KMS-11 (cell line): ENCODE measurements at regions not wholly inside any gene's neighbourhood (a gene's known extent, or its start where the extent isn't known, plus 50 kb on each side); places are given as distances from the start of the nearest gene placed in this dataset.

Source experiments
- H2AFZ ChIP-seq: fragments of 200-600 bp; sonication (generic); 2 replicates; pipeline ENCODE4 v1.6.1; 2016; ENCODE audit warnings: antibody characterized with exemption, mixed run types, low read depth
- H3K27ac ChIP-seq: fragments of 200-600 bp; sonication (generic); 2 replicates; pipeline ENCODE4 v1.6.1; 2016; ENCODE audit warnings: mild to moderate bottlenecking, mixed run types
- H3K27me3 ChIP-seq: fragments of 200-600 bp; sonication (generic); 2 replicates; pipeline ENCODE4 v1.6.1; 2017; ENCODE audit warnings: mild to moderate bottlenecking, low read depth, mixed run types, moderate library complexity; ENCODE audit not compliant: insufficient read depth
- H3K36me3 ChIP-seq: fragments of 200-600 bp; sonication (generic); 2 replicates; pipeline ENCODE4 v1.6.1; 2017; ENCODE audit warnings: mild to moderate bottlenecking, mixed run types; ENCODE audit not compliant: insufficient read depth
- H3K4me1 ChIP-seq: fragments of 200-600 bp; sonication (generic); 2 replicates; pipeline ENCODE4 v1.6.1; 2016; ENCODE audit warnings: mild to moderate bottlenecking, low read depth, mixed run types; ENCODE audit not compliant: poor library complexity, severe bottlenecking
- H3K4me2 ChIP-seq: fragments of 200-600 bp; sonication (generic); 2 replicates; pipeline ENCODE4 v1.7.0; 2016; ENCODE audit warnings: mild to moderate bottlenecking, mixed run types
- H3K4me3 ChIP-seq: fragments of 200-600 bp; sonication (generic); IDR thresholded peaks from 2 replicates; pipeline ENCODE4 v1.6.1; 2017; ENCODE audit warnings: low read depth, low read length, mixed read lengths; ENCODE audit not compliant: insufficient read depth
- H3K79me2 ChIP-seq: fragments of 200-600 bp; sonication (generic); 2 replicates; pipeline ENCODE4 v1.6.1; 2016; ENCODE audit warnings: low read depth, mixed run types; ENCODE audit not compliant: insufficient read depth
- H3K9ac ChIP-seq: fragments of 200-600 bp; sonication (generic); 2 replicates; pipeline ENCODE4 v1.6.1; 2016; ENCODE audit warnings: mild to moderate bottlenecking, mixed run types
- H4K20me1 ChIP-seq: fragments of 200-600 bp; sonication (generic); 2 replicates; pipeline ENCODE4 v1.6.1; 2016; ENCODE audit warnings: mild to moderate bottlenecking, mixed run types; ENCODE audit not compliant: insufficient read depth
- CTCF ChIP-seq: fragments of 200-600 bp; sonication (generic); conservative IDR thresholded peaks from 2 replicates; pipeline ENCODE4 v1.6.1; 2017; ENCODE audit warnings: low read depth, mild to moderate bottlenecking, antibody characterized with exemption, low read length, moderate library complexity, mixed read lengths

- TF ChIP-seq CTCF = no peak
- no peak overlapping the region for H3K4me2 ChIP-seq
- no peak overlapping the region for H3K9ac ChIP-seq
- H3K4me3 ChIP-seq = no peak overlapping the region
- H3K79me2 ChIP-seq = no peaks in the 10 kb centered on the region
- no peaks in the 10 kb centered on the region for H4K20me1 ChIP-seq
- H3K4me1 ChIP-seq = no peaks in the 10 kb centered on the region
- H3K36me3 ChIP-seq = no peaks in the 10 kb centered on the region
- H3K27ac ChIP-seq = no peak overlapping the region
- H2AFZ ChIP-seq = no peak overlapping the region
- H3K27me3 ChIP-seq = no peaks in the 10 kb centered on the region
Observed at GRCh38 chr9:2319421-2319820, 302.2 kb upstream of the VLDLR start.

- TF ChIP-seq CTCF = no peak
- Histone ChIP-seq H4K20me1 (no peaks in the 10 kb centered on the region), H3K79me2 (no peaks in the 10 kb centered on the region), H3K27ac (no peak overlapping the region), H3K27me3 (no peaks in the 10 kb centered on the region), H3K4me1 (no peaks in the 10 kb centered on the region), H2AFZ (no peak overlapping the region), H3K36me3 (no peaks in the 10 kb centered on the region), H3K4me3 (no peak overlapping the region), H3K9ac (no peak overlapping the region), H3K4me2 (no peak overlapping the region)
Observed at GRCh38 chr9:2320114-2320513, 301.5 kb upstream of the VLDLR start.

- Histone ChIP-seq H3K4me1 (no peaks in the 10 kb centered on the region), H3K4me3 (no peak overlapping the region), H4K20me1 (no peaks in the 10 kb centered on the region), H3K27ac (no peak overlapping the region), H3K4me2 (no peak overlapping the region), H3K36me3 (no peaks in the 10 kb centered on the region), H3K79me2 (no peaks in the 10 kb centered on the region), H3K27me3 (no peaks in the 10 kb centered on the region), H3K9ac (no peak overlapping the region), H2AFZ (no peak overlapping the region)
- no peak for TF ChIP-seq CTCF
Observed at GRCh38 chr9:2320632-2321031, 301.0 kb upstream of the VLDLR start.

GRCh38 chr9:2321523-2322148 is 300.0 kb upstream of the VLDLR start:
- Histone ChIP-seq H4K20me1 (no peaks in the 10 kb centered on the region), H3K27ac (no peak overlapping the region), H3K36me3 (no peaks in the 10 kb centered on the region), H3K4me3 (no peak overlapping the region), H3K4me2 (no peak overlapping the region), H3K27me3 (no peaks in the 10 kb centered on the region), H2AFZ (no peak overlapping the region), H3K4me1 (no peaks in the 10 kb centered on the region), H3K9ac (no peak overlapping the region), H3K79me2 (no peaks in the 10 kb centered on the region)
- no peak for TF ChIP-seq CTCF
